ENCODE measurements at regions not wholly inside any gene's neighbourhood (a gene's known extent, or its start where the extent isn't known, plus 50 kb on each side); places are given as distances from the start of the nearest gene placed in this dataset.
"Not testable (repeated sequence)": the region's sequence is repeated elsewhere in the genome, so short reads cannot be mapped to it uniquely, and the experiment has no call there.

GRCh38 chr20:57996465-57996864 is 232.0 kb downstream of the ANKRD60 start:
- no peak for DNase-seq

DNA sequence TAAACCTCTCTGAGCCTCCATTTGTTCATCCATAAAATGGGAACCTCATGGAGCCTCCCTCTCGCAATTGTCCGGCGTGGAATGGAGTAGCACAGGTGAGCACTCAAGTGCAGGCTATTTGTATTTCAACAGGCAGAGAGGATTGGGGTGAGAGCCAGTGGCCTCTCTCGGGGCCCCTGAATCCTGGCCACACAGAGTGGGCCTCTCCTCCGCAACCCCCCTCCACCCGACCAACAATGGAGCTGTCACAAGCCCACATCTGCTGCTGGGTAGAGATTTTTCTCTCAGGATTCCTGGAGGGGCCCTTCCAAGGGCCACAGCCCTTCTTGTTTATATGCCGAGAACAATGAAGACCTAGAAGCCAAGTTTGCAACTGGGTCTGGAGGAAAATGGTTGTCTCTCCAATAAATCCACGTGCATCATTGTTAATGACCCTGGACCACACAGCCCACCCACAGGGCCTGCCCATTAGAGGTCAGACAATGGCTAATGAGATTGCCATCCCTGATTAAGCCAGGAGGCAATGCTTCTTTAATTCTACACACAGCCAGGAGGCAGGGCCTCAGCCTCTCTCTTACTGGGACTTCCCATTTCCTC is 233.0 kb downstream of the ANKRD60 start:
- DNase-seq: no peak

GRCh38 chr20:57993716-57994431 is 234.6 kb downstream of the ANKRD60 start:
- no peak for DNase-seq

GRCh38 chr20:57991211-57991881 is 237.1 kb downstream of the ANKRD60 start:
- DNase-seq: no peak

DNA sequence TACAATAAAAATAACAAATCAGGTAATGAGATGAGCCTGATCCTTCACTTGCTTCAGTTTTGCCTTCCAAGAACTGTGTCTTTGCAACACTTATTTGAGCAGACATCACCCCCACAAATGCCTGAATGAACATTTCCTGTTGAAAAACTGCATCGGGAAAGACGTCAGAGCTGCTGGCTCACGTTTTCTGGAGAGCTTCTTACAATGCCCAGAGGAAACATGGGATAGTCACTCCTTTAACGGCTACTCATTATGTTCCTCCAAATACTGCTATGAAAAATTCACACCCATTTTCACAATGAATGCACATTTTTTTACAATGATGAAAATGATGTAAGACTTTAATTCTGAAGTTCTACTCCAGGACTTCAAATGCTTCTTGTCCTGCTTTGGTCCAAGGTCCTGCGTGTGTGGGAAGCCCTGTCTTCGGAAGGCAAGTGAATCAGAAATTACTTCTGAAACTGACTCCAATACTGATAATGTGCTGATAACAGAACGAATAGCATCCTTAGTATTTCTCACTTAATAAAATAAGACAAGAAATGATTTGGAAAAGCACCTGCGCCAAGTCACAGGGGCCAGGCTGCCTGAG is 238.0 kb downstream of the ANKRD60 start:
- no peak for DNase-seq

GRCh38 chr20:57988828-57989227 is 239.6 kb downstream of the ANKRD60 start:
- no peak for DNase-seq

- no peak for DNase-seq
Measured at GRCh38 chr20:57988422-57988821, 240.0 kb downstream of the ANKRD60 start.

DNA sequence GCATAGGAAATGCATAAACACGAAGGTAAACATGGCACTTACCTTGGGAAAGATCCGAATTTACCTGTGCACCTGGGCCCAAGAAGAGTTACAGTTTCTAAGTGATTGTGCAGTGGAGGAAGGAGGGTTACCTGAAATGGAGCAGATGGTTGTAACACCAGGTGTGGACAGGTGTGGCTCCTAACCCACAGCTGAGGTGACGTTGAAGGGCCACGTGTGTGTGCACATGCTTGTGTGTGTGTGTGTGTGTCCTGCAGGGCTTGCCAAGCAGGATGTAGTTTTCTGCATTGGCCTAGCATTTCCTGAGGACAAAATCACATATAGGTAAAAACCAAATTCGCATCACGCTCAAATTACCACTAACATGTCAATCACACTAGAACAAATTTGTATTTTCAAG is 240.8 kb downstream of the ANKRD60 start:
- no peak for DNase-seq

- no peak for DNase-seq
Measured at GRCh38 chr20:57986666-57987065, 241.8 kb downstream of the ANKRD60 start.

DNA sequence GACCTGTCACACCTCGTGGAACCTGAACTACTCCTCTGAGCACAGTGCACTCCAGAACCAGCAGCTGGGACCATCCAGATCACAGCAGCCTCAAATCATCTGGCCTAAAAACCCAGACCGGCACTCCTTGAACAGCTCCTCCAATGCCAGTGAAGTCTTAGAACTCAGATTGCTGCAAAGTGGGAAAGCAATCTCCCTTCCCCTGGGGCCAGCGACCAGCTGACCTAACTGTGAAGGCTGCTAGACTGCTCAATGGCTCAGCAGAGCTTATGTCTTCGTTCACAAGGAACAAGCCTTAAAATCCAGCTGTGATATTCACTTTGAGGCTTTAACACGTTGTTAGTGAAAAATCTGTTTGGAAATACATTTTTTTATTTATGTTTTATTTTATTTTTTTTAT is 243.2 kb downstream of the ANKRD60 start:
- DNase-seq: no peak

GRCh38 chr20:57983082-57983481 is 245.4 kb downstream of the ANKRD60 start:
- DNase-seq: no peak

GRCh38 chr20:57980506-57980905 is 247.9 kb downstream of the ANKRD60 start:
- DNase-seq: no peak

DNA sequence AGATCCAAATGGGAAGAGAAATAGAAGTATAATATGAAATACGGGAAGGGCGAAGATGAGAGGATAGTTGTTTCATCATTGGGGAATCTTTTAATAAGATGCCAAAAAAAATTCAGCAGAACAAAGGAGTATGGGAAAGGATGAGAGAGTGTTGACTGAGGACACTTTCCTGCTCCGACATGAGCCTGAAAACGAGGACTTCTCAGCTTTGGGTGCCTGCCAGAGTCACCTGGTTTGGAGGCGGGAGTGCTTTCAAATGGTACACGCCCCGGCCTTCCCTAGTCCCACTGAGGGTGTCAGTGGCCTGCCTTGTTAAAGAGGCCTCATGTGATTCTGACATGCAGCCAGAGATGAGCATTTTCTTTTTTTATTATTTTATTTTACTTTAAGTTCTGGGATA is 250.9 kb downstream of the ANKRD60 start:
- no peak for DNase-seq

- DNase-seq: no peak
Measured at GRCh38 chr20:57977141-57977540, 251.3 kb downstream of the ANKRD60 start.

GRCh38 chr20:57974863-57975262 is 253.6 kb downstream of the ANKRD60 start:
- no peak for DNase-seq

DNA sequence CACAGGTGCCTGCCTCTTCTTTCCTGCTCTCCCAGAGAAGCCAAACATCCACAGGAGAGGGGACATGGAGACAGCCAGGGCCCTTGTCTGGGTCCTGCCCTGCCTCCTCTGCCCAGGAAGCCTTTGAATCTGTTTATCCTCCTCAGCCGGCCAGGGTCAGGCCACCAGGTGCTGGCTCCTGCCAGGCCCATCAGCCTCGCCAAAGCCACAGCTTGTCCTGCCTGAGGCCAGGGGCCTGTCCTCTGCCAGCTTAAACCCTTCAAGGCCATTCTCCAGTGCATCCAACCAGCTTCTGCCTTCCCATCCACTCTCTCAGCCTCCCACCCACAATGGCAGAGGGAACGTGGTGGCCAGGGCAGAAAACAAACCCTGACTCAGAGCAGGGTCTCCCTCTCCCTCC is 254.6 kb downstream of the ANKRD60 start:
- DNase-seq: no peak

DNA sequence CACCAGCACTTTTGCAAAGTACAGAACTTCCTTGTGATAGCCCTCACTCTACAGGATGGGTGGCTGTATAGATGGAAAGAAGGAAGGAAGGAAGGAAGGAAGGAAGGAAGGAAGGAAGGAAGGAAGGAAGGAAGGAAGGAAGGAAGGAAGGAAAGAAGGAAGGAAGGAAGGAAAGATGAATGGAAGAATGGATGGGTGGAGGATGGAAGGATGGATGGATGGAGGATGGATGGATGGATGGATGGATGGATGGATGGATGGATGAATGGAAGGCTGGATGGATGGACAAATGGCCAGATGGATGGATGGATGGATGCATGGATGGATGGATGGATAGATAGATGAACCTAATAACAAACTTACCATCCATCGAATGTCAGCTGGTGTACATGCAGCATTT is 256.9 kb downstream of the ANKRD60 start:
- not testable (repeated sequence) for DNase-seq

- DNase-seq: no peak
Measured at GRCh38 chr20:57970856-57971255, 257.6 kb downstream of the ANKRD60 start.

GRCh38 chr20:57970116-57970515 is 258.3 kb downstream of the ANKRD60 start:
- no peak for DNase-seq

- DNase-seq: no peak
Measured at GRCh38 chr20:57968120-57968519, 258.3 kb upstream of the PMEPA1 start.

DNA sequence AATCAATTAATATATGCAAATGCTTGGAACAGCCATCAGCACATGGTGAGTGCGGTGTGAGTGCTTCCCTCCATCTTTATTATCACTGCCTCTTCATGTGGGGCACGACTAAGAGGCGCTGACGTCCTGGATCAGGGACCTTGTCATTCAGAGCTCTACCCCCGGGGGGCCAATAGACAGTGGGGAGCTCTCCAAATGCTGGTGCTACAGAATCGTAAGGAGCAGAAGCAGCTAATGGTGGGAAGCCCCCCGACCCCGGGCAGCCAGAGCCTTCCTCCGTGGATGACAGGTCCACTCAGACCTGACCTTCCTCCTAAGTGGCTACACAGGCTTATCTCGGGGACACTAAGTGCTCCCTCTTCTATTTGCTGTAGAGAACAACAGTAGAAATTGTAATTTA is 257.5 kb upstream of the PMEPA1 start:
- no peak for DNase-seq

DNA sequence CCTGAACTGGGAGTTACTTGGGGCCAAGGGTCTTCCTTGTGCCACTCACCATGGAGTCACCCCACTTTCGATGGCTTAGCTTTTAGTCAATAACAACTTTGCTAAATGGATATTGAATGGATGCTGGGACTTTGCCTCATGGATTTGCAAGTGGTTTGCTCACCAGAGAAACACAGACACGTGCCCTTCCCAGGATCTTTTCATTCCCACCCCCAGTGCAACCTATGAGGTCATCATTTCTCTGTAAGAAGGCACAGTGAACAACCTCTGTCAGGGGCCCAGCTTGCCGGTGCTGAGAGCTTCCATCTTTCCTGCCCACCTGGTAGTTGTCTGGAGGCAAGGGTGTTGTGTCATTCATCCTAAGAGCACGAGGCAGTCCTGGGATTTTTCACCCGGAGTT is 256.8 kb upstream of the PMEPA1 start:
- no peak for DNase-seq

DNA sequence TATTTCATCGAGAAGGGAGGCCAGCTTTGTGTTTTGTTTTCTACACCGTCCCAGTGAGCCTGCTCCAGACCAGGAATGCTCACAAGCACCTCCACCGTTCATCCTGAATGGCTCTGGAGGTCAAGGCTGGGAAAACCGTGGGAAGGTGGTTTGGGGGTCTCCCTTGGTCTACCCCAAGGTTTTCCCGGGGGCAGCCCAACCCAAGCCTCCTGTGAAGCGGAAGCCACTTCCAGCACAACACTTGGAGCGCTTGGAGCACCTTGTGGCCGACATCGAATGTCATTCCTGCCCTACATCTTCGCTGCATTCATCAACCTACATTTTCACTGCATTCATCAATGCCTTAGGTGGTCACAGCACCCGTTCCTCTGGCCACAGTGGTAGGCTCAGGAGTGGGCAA is 255.6 kb upstream of the PMEPA1 start:
- DNase-seq: no peak

Measured in activated CD4-positive, CD25-positive, alpha-beta regulatory T cell treated with anti-CD3 and anti-CD28 coated beads, Interleukin-2, amount 50 U/mL, for 72 hours (primary cell).